Peyer's patch (tissue), 4 donors: ENCODE measurements at regions not wholly inside any gene's neighbourhood (a gene's known extent, or its start where the extent isn't known, plus 50 kb on each side); places are given as distances from the start of the nearest gene placed in this dataset.
"Not testable (repeated sequence)": the region's sequence is repeated elsewhere in the genome, so short reads cannot be mapped to it uniquely, and the experiment has no call there.

ENCODE experiments used
- DNase-seq, 3 donors: peaks; one replicate each; pipeline ENCODE4 v3.0.0-alpha.2; 2017 to 2019
- H3K27ac ChIP-seq, 4 donors: fragments of 200-600 bp; sonication (generic); one replicate each; pipeline ENCODE4 v1.5.1; 2016 to 2019
- H3K27me3 ChIP-seq, 2 donors: fragments of 200-600 bp; sonication (generic); one replicate each; pipeline ENCODE4 v1.5.1; 2019
- H3K36me3 ChIP-seq, 3 donors: fragments of 200-600 bp; sonication (generic); one replicate each; pipeline ENCODE4 v1.5.1; 2016 to 2019
- H3K4me1 ChIP-seq, 4 donors: fragments of 200-600 bp; sonication (generic); one replicate each; pipeline ENCODE4 v1.5.1; 2016 to 2019
- H3K4me3 ChIP-seq, 4 donors: fragments of 200-600 bp; sonication (generic); 1 replicate in 3 of 4; 2 replicates in 1 of 4; pipeline ENCODE4 v1.5.1; 2016 to 2019; ENCODE audit warnings: mild to moderate bottlenecking in 1 of 4
- H3K9me3 ChIP-seq, 4 donors: fragments of 200-600 bp; sonication (generic); one replicate each; pipeline ENCODE4 v1.5.1; 2016 to 2019; ENCODE audit warnings: mild to moderate bottlenecking in 1 of 4
- POLR2A ChIP-seq, 2 donors: fragments of 450-650 bp; IDR thresholded peaks; one replicate each; pipeline ENCODE4 v1.5.1; 2017; ENCODE audit warnings: antibody characterized with exemption in 2 of 2, mild to moderate bottlenecking in 2 of 2, moderate library complexity in 2 of 2
- TF ChIP-seq, protein P1 (sequence below), 6 experiments: fragments of 450-650 bp in 4 of 6; fragments of 200-600 bp in 2 of 6; sonication (generic) in 1 of 6; IDR thresholded peaks; one replicate each; pipeline ENCODE4 v1.5.1; 2017 to 2019; ENCODE audit warnings: antibody characterized with exemption in 6 of 6, mild to moderate bottlenecking in 3 of 6, moderate library complexity in 1 of 6

DNA sequence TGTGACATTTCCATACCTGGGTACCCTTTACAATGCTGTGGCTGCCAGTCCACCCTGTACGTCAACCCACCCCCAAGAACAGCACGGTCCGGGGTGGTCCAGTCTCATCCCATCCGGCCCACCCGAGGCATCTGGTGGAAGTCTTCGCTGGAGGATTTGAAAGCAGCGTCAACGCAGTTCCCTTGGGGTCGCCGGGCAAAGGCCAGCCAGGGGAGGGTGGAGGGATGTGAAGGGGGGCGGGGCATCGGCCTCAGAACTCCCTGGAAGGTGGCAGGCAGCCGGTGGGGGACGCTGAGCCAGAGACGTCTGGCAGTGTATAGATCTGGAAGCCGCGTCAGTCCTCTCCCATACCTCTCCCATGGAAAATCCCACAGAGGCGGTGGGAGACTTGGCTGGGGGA is 1944.0 kb upstream of the DEFB115 start:
- Histone ChIP-seq H3K36me3 (no peaks in the 10 kb centered on the region), H3K27ac (no peak overlapping the region), H3K4me1 (no peaks in the 10 kb centered on the region), H3K27me3 (no peaks in the 10 kb centered on the region), H3K4me3 (no peak overlapping the region), H3K9me3 (no peaks in the 10 kb centered on the region)
- TF ChIP-seq, protein P1, sequence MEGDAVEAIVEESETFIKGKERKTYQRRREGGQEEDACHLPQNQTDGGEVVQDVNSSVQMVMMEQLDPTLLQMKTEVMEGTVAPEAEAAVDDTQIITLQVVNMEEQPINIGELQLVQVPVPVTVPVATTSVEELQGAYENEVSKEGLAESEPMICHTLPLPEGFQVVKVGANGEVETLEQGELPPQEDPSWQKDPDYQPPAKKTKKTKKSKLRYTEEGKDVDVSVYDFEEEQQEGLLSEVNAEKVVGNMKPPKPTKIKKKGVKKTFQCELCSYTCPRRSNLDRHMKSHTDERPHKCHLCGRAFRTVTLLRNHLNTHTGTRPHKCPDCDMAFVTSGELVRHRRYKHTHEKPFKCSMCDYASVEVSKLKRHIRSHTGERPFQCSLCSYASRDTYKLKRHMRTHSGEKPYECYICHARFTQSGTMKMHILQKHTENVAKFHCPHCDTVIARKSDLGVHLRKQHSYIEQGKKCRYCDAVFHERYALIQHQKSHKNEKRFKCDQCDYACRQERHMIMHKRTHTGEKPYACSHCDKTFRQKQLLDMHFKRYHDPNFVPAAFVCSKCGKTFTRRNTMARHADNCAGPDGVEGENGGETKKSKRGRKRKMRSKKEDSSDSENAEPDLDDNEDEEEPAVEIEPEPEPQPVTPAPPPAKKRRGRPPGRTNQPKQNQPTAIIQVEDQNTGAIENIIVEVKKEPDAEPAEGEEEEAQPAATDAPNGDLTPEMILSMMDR (IDR thresholded peaks at IDR 0.05), result no peak
- TF ChIP-seq POLR2A (IDR thresholded peaks at IDR 0.05), result no peak
- DNase-seq, result no peak

DNA sequence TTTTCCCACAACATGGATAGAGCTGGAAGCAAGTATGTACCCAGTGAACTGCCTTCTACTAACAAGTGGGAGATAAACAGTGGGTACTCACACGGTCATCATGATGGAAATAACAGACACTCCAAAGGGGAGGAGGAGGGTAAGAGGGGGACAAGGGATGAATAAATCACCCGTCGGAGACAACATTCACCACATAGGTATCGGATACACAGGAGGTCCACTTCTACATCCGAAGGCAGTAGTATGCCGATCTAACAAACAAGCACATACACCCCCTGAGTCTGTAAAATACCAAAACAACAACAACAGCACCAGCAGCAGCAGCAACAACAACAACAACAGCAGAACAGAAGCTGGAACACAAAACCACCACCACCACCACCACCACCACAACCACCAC is 1943.2 kb upstream of the DEFB115 start:
- H3K4me1 ChIP-seq, result no peaks in the 10 kb centered on the region
- TF ChIP-seq, protein P1 (IDR thresholded peaks at IDR 0.05), result no peak
- no peak for TF ChIP-seq POLR2A (IDR thresholded peaks at IDR 0.05)
- no peak for DNase-seq
- H3K27me3 ChIP-seq, result no peaks in the 10 kb centered on the region
- no peak overlapping the region for H3K4me3 ChIP-seq
- no peaks in the 10 kb centered on the region for H3K36me3 ChIP-seq
- no peak overlapping the region for H3K27ac ChIP-seq
- H3K9me3 ChIP-seq, result no peaks in the 10 kb centered on the region

DNA sequence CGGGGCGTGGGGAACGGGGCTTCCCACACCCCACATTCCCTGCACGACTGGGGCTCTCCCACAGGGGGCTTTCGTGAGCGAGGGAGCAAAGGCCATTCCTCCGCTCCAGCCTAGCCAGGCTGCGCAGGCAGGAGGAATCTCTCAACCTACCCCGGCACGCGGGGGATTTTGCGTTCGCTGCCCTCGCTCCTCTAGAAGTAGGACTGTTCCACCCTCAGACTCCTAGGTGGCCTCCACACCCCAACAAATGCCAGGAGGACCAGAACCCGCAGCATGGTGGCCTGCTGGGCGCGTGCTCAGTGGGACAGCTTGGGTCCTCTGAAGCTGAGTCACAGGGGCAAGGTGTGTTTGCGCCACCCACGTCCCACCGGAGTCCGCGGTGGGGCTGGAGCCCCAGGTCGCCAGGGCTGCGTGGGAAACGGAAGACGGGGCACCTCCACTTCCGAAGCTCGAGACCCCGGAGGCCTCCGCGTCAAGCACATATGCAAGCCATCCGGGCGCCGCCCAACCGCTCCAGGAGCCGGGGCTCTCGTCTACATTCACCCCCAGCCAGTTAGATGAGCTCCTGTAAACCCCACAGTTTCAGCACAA is 1938.5 kb upstream of the DEFB115 start:
- Histone ChIP-seq H3K27me3 (no peaks in the 10 kb centered on the region), H3K9me3 (no peaks in the 10 kb centered on the region), H3K27ac (no peak overlapping the region), H3K4me3 (no peak overlapping the region), H3K36me3 (no peaks in the 10 kb centered on the region), H3K4me1 (no peaks in the 10 kb centered on the region)
- DNase-seq, result no peak
- TF ChIP-seq, protein P1 (IDR thresholded peaks at IDR 0.05), result no peak
- TF ChIP-seq POLR2A (IDR thresholded peaks at IDR 0.05), result no peak

DNA sequence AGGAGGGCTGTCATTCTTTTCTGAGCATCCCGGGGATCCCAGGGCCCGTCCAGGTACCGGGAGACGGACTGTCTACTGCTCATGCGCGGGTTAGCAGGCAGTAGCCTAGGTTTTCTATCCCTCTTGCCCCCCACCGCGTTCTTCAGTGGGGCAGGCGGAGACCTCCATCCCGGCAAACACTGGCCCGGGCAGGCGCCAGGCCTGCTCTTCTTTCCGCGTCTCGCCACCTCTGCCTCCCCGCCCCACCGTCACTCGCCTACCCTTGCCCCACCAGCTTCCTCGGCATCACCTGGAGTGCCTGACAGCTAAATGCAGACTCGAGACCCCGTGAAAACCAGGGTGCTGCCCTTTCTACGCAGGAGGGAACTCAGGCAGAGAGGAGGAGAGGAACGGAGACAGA is 1937.7 kb upstream of the DEFB115 start:
- TF ChIP-seq POLR2A (IDR thresholded peaks at IDR 0.05), result no peak
- TF ChIP-seq, protein P1 (IDR thresholded peaks at IDR 0.05), result no peak
- H3K27ac ChIP-seq, result no peak overlapping the region
- no peak for DNase-seq
- H3K4me1 ChIP-seq, result no peaks in the 10 kb centered on the region
- no peaks in the 10 kb centered on the region for H3K27me3 ChIP-seq
- H3K9me3 ChIP-seq, result no peaks in the 10 kb centered on the region
- H3K36me3 ChIP-seq, result no peaks in the 10 kb centered on the region
- H3K4me3 ChIP-seq, result no peak overlapping the region

DNA sequence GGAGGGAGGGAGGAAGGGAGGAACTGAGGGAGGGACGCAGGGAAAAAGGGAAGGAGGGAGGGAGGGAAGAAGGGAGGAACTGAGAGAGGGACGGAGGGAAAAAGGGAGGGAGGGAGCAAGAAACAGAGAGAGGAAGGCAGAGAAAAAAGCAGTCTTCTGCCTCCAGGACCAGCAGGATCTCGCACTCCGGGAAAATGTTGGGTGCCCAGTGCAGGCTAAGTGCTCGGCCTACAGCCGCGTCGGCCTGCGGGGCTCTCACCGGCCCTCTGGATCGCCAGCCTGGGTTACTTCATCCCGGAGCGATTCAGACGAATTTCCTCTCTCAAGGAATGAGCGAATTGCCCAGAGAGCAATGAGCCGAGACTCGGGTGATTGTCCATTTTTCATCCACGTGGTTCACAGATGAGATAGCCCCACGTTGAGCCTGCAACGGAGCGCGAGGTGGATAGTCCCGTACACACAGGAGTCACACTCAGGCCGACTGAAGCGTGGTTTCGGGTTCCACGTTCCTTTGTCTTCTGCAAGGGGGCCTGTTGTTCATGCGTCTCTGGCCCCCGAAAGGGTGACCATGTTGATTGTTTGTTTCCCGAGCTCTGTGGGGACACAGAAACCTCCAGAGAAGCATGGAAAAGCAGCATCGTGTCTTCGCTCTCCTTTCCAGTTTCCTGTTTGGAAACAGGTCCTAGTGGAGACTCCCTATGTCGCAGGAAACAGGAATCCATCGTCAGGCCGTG is 1937.1 kb upstream of the DEFB115 start:
- H3K9me3 ChIP-seq, H3K27ac ChIP-seq, H3K4me3 ChIP-seq, H3K4me1 ChIP-seq, DNase-seq, H3K36me3 ChIP-seq, H3K27me3 ChIP-seq: not testable (repeated sequence)

DNA sequence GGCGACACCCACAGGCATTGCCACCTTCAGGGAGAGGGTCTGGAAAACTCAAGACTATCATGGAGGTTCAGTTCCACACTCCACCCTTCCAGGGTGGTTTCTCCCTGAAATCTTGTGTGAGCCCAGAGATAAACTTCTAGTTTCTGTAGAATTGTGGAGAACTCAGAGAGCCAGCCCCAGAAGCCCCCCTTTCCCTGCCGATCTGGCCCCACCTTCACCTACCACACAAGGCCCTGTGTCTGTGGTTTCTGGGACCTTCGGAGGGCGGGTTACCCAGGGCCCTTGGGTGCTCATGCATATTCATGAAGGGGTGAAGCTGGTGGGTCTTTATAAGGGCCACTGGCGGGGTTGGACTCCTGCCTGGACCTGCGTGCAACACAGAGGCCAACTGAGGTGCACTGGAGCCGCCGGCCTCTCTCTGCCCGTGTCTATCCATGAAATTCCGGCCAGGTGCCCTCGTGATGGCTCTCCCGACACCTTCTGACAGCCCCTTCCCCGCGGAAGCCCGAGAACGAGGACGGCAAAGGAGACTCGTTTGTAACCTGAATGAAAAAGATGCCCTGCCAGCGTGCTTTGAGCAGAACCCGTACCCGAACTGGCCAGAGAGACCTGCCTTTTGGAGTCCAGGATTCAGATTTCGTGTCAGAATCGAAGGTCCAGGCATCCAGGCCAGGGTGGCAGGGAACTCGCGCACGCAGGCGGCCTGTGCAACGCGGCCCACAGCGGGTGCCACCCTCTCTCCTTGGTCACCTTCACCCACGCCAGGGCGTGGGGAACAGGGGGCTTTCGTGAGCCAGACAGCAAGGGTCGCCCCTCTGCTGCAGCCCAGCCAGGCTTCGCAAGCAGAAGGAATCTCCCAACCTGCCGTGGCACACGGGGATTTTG is 1933.6 kb upstream of the DEFB115 start:
- not testable (repeated sequence) for H3K4me3 ChIP-seq, H3K27me3 ChIP-seq, H3K27ac ChIP-seq, DNase-seq, H3K36me3 ChIP-seq, H3K9me3 ChIP-seq, H3K4me1 ChIP-seq

DNA sequence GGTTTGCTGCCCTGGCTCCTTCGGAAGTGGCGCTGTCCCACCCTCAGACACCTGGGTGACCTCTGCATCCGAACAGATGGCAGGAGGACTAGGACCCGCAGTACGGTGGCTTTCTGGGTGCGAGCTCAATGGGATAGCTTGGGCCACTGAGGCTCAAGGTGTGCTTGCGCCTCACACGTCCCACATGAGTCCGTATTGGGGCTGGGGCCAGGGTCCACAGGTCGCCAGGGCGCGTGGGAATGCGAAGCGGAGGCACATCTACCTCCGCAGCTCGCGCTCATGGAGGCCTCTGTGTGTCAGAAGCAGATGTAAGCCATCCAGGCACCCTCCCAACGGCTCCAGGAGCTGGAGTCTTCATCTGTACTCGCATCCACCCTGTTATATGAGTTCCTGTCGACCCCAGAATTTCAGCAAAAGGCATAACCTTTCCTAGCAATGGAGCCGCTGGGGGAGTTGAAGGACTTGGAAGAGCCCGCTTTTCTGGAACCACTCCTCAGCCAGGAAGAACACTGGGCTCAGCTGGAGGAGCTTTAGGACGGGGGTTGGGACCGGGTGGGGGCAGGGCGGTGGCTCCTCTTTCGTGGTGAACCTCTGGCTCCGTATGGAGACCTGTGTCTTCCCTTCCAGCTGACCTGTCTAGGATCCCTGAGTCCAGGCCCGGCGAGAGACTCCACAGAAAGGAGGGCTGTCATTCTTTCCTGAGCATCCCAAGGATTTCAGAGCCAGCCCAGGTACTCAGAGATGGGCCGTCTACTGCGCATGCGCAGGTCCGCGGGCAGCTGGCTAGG is 1932.8 kb upstream of the DEFB115 start:
- not testable (repeated sequence) for DNase-seq, H3K27ac ChIP-seq, H3K4me3 ChIP-seq, H3K9me3 ChIP-seq, H3K4me1 ChIP-seq, H3K27me3 ChIP-seq, H3K36me3 ChIP-seq
